GM18867 (cell line): ENCODE measurements at regions not wholly inside any gene's neighbourhood (a gene's known extent, or its start where the extent isn't known, plus 50 kb on each side); places are given as distances from the start of the nearest gene placed in this dataset.

Source experiments
- ATAC-seq: cut with Tn5 transposase; IDR thresholded peaks from one replicate; pipeline ENCODE4 v1.9.1; 2021; ENCODE audit warnings: mild to moderate bottlenecking, moderate library complexity; ENCODE audit not compliant: unreplicated experiment

- ATAC-seq = no peak
Observed at GRCh38 chr18:77896586-77897252, 647.1 kb downstream of the GALR1 start.

- no peak for ATAC-seq
Observed at GRCh38 chr18:77897606-77898005, 648.0 kb downstream of the GALR1 start.

DNA sequence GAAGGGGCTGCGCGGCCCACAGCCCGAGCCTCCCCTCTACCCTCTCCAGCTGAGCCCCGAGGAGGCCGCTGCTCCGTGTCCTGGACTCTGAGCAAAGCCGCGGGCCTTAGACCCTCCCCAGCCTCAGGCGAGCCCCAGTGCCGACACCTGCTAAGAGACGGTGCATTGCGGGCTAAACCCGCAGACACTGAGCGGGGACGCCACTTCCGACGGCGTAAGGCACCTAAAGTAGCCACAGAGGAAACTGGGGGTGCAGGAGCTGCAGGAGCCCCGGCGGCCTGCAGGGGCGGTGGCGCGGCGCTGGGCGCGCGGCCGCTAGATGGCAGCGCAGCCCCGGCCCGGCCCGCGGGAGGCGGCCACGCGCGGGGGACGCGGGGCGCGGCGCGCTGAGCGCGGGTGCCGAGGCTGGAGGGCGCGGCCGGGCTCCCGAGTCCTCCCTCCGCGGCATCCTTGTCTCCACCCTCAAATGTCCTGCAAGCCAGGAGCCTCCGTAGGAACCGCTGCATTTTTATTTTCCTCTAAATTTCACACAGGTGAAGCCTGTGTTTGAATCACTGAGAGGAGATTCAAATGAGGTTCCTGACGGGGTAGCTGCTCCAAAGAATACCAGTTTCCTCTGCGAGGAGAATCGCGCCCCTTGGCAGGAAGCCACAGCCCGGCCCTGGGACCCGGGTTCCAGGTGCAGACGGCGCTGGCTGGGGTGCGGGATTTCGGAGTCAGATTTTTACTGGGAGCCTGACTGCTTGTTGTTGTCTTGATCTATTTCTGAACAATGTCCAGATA is 650.5 kb downstream of the GALR1 start:
- ATAC-seq = peak; percentile 100

GRCh38 chr18:77905011-77905410 is 655.4 kb downstream of the GALR1 start:
- no peak for ATAC-seq

DNA sequence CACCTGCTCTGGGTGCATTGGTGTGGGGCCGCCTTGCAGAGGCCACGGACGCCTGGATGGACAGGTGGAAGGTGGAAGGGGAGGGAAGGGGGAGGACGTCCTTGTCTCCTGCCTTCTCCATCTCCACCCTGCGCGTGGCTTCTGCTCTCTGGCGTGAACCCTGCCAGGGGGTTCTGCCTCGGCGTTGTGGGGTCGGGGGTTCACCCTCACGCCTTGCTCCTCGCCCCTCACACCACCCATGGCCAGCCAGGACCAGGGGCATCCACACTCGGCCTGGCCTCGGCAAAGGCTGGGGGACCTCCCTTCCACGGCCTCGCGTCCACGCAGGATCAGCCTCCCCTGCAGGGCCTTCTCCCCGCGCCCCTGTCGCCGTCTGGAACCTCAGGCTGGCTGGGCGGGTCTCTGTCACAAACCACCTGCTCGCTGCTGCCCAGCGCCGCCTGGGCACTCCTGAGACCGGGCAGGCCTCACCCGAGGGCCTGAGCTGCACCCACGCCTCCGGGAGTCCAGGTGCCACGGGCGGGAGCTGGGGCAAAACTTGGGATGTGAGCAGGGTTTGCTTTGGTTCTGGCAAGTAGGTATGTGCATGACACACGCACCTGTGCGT is 655.9 kb downstream of the GALR1 start:
- ATAC-seq = no peak

- ATAC-seq = no peak
Observed at GRCh38 chr18:77906103-77906892, 656.6 kb downstream of the GALR1 start.

DNA sequence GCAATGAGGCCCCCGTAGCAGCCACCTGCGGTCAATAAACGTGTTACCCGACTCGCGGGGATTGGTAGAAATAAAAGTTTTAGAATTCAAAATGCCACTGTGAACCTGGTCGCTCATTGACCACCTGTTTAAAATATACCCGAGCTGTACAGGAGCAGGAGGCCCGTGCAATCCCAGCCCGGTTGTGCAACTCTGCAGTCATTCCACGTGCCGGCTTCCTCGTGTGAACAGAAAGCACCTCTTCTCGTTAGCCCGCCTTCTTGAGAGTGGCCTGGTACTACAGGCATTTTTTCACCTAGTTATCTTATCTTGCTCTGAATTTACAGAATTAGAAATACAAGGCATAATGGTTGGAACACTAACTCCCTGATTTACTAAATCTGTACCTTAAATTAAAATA is 660.7 kb downstream of the GALR1 start:
- no peak for ATAC-seq

DNA sequence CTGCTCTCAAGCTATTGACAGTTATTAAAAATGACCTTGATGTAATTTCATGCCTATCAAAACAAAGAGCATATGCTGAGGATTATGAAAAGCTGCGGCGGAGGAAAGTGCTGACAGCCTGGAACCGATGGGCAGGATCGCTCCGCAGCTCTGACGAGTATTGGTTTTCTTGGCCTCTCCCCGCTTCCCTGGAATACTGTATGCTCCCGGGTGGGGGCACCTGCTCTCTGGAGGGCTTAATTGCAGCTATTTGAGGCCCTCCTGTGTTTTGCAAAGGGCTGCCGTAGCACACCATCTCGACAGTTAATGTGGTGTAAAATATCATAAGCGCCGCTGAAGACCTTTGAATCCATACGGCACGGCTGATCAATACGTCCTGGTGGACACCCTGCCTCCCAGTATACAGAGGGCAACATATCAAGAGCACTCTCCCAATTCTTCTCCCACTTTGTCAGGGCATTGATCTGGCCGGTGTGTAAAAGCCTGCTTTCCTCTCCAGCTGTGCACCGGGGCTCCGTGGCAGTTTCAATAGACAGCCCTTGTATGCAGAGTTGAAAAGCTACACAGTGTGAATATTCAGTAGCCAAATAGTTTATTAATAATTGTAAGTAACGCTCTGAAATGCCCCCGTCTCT is 662.4 kb downstream of the GALR1 start:
- no peak for ATAC-seq

- no peak for ATAC-seq
Observed at GRCh38 chr18:77918730-77919129, 669.1 kb downstream of the GALR1 start.

DNA sequence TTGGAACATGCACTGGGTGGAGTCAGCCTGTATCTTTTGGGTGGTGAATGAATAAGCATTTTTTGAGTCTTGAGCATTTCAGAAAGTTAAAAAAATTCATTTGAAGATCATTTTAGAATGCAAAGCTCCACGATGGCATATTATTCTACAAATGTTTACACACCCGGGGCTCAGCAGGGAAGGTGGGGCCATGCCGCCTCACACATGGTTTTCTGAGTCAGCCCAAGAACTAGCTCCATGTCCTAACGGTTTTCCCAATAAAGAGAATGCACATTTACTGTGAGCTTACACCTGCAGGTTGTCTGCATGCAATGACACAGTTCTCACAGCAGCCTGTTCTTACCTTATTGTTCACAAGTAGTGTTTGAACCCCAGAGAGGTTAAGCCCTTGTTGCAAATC is 670.3 kb downstream of the GALR1 start:
- no peak for ATAC-seq

GRCh38 chr18:77935342-77935741 is 685.7 kb downstream of the GALR1 start:
- no peak for ATAC-seq

DNA sequence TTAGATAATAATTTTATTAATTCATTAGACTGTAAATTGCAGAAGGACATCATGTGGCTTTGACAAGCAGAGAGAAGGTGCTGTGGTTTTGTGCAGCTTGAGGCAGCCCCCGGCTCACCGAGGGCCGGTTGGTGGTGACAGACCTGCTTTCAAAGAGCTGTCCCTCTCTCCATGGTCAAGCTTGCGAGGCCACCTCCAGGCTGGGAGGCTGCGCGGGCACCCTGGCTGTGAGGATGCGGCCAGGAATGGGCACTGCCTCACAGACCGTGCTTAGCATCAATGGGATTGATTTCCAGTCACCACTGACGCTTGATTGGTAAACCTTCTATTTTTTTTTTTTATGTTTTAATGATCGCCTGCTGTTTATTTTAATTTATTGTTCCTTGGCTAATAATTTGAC is 690.9 kb downstream of the GALR1 start:
- ATAC-seq = no peak

GRCh38 chr18:77944533-77944932 is 694.9 kb downstream of the GALR1 start:
- ATAC-seq = no peak

GRCh38 chr18:77948567-77948966 is 698.9 kb downstream of the GALR1 start:
- no peak for ATAC-seq

- ATAC-seq = no peak
Observed at GRCh38 chr18:77949355-77949973, 699.8 kb downstream of the GALR1 start.

DNA sequence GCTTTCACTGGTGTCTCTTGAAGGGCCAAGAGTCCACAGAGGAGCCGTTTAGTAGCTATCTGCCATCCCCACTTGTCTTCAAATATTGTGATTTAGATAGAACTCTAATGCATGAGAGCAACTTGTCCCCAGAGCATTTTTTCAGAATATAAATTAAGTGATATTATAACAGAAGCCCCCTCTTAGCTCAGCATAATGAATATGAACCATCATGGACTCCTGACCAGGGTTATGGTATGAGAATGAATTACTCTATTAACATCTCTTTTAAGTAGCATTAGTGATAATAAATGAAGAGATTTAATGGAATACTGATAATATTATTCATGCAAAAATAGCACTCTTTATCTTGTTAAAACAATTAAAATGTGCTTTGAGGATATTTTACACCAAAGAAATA is 709.6 kb downstream of the GALR1 start:
- ATAC-seq = no peak

GRCh38 chr18:77960791-77961410 is 711.3 kb downstream of the GALR1 start:
- ATAC-seq = no peak

GRCh38 chr18:77967071-77967470 is 717.4 kb downstream of the GALR1 start:
- ATAC-seq = no peak

DNA sequence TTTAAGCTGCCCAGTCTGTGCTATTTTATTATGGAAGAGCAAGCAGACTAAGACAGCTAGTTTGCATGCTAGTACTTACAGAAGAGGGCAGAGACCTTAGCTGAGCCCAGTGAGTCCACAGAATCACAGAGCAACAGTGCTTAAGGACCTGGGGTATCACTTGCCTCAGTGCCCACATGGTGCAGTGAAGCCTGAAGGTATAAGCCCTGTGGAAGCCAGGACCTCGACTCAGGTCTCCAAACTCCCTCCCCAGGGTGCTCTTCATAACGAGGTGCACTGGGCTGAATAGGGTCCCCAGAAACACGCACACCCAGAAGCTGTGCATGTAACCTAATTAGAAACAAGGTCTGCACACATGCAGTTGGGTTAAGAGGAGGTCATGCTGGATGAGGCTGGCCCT is 718.1 kb downstream of the GALR1 start:
- no peak for ATAC-seq

GRCh38 chr18:77969972-77970371 is 720.3 kb downstream of the GALR1 start:
- ATAC-seq = no peak
